Tongue (tissue), 1 donor: ENCODE measurements at regions not wholly inside any gene's neighbourhood (a gene's known extent, or its start where the extent isn't known, plus 50 kb on each side); places are given as distances from the start of the nearest gene placed in this dataset.
"Not testable (repeated sequence)": the region's sequence is repeated elsewhere in the genome, so short reads cannot be mapped to it uniquely, and the experiment has no call there.

ENCODE experiments used
- DNase-seq: peaks from one replicate; pipeline ENCODE4 v3.0.0-alpha.2; 2015

GRCh38 chr13:33554919-33555791, 262.8 kb upstream of the RFC3 start:
- DNase-seq: peak; percentile 26

GRCh38 chr13:33556828-33557227, 261.1 kb upstream of the RFC3 start:
- DNase-seq: no peak

- no peak for DNase-seq
These were observed 257.2 kb upstream of the RFC3 start for GRCh38 chr13:33560726-33561125.

- DNase-seq: no peak
These were observed 256.3 kb upstream of the RFC3 start for GRCh38 chr13:33561627-33562026.

- no peak for DNase-seq
These were observed 246.3 kb upstream of the RFC3 start for GRCh38 chr13:33571618-33572017.

- not testable (repeated sequence) for DNase-seq
These were observed 245.6 kb upstream of the RFC3 start for GRCh38 chr13:33572322-33572721.

GRCh38 chr13:33575378-33575777, 242.6 kb upstream of the RFC3 start:
- DNase-seq: no peak

- DNase-seq: no peak
These were observed 240.9 kb upstream of the RFC3 start for GRCh38 chr13:33577007-33577406.

GRCh38 chr13:33578786-33579185, 239.2 kb upstream of the RFC3 start:
- no peak for DNase-seq

- DNase-seq: no peak
These were observed 235.8 kb upstream of the RFC3 start for GRCh38 chr13:33582121-33582520.

- no peak for DNase-seq
These were observed 234.6 kb upstream of the RFC3 start for GRCh38 chr13:33583398-33583797.

- DNase-seq: no peak
These were observed 227.0 kb upstream of the RFC3 start for GRCh38 chr13:33590936-33591335.

- DNase-seq: no peak
These were observed 211.3 kb upstream of the RFC3 start for GRCh38 chr13:33606692-33607091.

- peak; percentile 92 for DNase-seq
These were observed 207.4 kb upstream of the RFC3 start for GRCh38 chr13:33610438-33611120.

GRCh38 chr13:33611121-33611805, 206.7 kb upstream of the RFC3 start:
- no peak for DNase-seq

- no peak for DNase-seq
These were observed 205.0 kb upstream of the RFC3 start for GRCh38 chr13:33612641-33613638.

GRCh38 chr13:33615436-33615835, 202.5 kb upstream of the RFC3 start:
- DNase-seq: peak; percentile 67

GRCh38 chr13:33616130-33616529, 201.8 kb upstream of the RFC3 start:
- DNase-seq: no peak

- DNase-seq: no peak
These were observed 200.9 kb upstream of the RFC3 start for GRCh38 chr13:33617055-33617454.

GRCh38 chr13:33624253-33624652, 193.7 kb upstream of the RFC3 start:
- no peak for DNase-seq

GRCh38 chr13:33624740-33625139, 193.2 kb upstream of the RFC3 start:
- DNase-seq: no peak

- no peak for DNase-seq
These were observed 191.5 kb upstream of the RFC3 start for GRCh38 chr13:33626407-33626806.
